Right renal pelvis (tissue), 4 donors: ENCODE measurements at regions not wholly inside any gene's neighbourhood (a gene's known extent, or its start where the extent isn't known, plus 50 kb on each side); places are given as distances from the start of the nearest gene placed in this dataset.
"Not testable (repeated sequence)": the region's sequence is repeated elsewhere in the genome, so short reads cannot be mapped to it uniquely, and the experiment has no call there.

ENCODE experiments used
- DNase-seq, 4 donors: peaks; one replicate each; pipeline ENCODE4 v3.0.0-alpha.2; 2013; ENCODE audit warnings: low read depth in 4 of 4, low spot score in 3 of 4, missing footprints in 1 of 4

DNA sequence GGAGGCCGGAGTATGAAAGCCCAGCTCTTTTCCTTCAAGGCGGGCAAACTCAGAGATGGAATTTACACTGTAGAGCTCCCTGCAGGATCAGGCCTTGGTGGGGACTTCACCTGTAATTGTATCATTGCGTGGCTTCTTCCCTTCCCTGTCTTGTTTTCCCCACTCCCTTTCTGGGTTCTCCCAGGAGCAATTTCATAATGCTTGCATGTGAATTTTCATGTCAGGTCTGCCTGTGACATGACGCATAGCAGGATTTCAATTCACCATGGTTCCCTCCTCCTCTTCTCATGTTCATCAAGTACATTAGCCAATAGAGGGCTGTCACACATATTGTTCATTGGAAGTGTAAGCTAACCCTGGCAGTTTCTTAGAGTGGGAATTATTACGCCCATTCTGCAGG is 197.7 kb downstream of the RPS24 start:
- DNase-seq = no peak

DNA sequence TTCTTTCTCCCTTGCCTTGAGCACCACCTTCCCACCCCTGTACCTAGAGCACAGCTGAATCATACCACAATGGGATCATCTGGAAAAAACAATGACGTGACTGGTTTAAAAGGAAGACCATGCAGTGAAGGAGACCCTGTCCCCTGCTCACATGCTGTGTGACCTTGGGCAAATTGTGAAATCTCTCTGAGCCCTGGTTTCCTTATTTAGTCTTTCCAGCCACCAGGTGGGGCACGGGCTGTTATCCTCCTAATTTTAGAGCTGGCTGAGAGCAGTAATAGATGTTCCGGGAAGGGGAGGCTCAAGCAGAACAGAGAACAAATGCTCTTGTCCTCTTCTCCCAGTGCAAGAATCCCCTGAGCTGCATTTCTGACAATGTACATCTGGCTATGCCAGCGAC is 198.3 kb downstream of the RPS24 start:
- no peak for DNase-seq

DNA sequence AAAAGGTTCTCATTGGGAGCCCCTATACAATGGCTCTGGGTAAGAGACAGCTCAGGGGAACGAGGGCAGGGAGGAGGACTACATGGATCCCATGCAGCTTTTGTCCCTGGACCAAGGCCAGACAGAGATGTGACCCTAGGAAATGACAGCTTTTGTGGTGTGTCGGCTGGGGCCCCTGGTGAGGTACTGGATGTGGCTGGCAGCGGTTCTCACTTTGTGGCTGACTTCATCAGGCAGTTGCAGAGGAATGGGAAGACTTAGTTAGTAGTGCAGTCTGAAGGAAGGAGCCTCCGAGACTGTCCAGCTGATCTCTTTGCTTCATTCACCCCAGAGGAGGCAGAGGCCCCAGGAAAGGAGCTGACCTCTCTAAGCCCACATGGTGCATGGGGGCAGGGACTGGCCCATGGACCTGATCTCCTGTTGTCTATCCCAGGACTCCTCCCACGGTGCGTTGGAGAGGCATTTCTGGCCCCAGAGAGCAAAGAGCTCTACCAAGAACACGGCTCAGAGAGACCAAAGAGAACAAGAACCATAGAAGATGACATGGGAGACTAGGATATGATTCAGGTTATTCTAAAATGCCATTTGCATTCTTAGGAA is 202.9 kb downstream of the RPS24 start:
- DNase-seq = no peak

DNA sequence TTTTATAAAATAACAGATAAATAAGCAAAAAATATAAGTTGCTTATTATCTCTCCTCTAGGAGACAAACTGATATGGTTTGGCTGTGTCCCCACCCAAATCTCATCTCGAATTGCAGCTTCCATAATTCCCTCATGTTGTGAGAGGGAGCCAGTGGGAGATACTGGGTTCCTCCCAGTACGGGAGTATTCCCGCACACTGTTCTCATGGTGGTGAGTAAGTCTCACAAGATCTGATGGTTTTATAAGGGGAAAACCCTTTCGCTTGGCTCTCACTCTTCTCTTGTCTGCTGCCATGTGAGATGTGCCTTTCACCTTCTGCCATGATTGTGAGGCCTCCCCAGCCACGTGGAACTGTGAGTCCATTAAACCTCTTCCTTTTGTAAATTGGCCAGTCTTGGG is 204.3 kb downstream of the RPS24 start:
- not testable (repeated sequence) for DNase-seq

DNA sequence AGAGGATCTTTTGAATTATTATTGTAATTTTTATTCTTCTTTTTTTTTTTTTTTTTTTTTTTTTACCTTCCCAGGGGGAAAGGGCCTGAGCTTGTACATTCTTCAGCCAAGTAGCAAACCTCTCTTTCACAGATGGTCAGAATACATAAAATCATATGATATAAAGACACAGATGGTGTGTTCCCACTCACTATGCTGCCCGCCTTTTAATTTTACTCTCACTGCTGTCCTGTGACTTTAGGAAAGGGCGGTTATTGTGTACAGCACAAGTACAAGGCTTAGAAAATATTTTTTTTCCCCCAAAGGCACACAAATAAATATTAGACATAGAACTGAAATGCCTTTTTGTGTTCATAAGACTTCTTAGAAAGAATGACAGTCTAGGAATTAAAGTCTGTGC is 213.6 kb downstream of the RPS24 start:
- no peak for DNase-seq

DNA sequence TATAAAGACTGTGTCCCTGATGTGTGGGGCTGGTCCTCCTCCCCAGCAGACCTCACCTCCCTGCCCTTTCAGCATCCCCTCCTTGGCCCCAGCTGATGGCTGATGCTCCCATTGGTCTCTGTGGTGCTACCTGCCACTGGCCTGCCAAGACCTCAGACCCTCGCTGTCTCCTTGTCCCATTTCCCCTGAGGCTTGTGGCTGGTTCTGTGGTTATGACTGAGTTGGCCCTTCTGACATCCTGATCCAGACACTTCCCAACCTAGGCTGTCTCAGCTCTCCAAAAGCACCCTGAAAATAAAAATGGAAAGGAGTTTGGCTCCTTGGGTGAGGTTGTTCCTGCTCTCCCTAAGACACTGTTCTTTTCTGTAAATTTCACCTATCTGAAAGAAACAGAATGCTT is 214.2 kb downstream of the RPS24 start:
- no peak for DNase-seq

DNA sequence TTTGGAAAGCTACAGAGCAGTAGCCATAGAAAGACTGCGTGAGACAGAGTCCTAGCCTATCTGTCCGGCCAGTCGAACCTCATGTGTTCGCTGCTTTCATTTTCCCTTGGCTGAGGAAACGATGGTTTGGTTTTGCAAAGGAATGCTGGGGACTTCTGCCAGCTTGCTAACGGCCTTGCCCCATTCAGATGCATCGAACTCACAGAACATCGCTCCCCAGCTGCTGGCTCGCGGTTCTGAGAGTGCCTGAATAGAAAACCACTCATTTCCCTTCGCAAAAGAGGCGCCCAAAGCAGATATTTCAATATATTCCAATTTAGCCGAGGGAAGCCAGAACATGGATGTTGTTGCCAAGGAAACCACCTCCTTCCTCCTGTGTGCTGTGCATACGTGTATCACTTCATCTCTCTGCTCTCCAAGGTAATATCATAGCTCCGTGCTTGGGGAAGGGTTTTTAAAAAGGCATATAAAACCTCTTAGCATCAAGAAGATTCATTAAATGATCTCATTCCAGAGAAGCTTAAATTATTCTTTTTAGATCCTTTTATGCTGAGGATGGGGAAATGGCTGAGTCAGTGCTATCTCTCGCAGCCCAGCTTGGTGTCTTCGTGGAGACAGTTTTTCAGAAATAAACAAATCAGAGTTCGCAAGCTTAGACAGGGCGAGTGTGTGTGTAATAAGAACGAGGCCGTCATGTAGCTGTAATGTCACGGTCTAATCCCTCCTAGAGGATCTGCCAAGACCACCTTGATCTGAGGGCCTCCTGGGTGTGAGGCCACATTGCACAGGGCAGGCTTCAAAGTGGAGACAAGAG is 215.2 kb downstream of the RPS24 start:
- DNase-seq = no peak

DNA sequence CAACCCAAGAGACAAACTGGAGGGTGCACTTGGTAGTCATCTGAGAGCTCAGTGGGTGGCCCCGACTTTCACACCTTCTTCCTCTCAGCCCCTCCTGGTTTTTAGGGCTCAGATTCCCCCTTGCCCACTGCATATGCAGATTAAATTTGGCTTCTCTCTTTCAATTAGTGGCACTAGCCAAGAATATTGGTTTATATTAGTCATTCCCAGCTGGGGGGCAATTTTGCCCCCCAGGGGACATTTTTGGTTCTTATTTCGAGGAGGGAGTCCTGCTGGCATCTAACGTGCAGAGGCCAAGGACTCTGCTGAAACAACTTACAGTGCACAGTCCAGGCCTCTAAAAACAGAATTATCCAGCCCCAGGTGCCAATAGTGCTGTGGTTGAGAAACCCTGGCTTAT is 216.0 kb downstream of the RPS24 start:
- DNase-seq = no peak

DNA sequence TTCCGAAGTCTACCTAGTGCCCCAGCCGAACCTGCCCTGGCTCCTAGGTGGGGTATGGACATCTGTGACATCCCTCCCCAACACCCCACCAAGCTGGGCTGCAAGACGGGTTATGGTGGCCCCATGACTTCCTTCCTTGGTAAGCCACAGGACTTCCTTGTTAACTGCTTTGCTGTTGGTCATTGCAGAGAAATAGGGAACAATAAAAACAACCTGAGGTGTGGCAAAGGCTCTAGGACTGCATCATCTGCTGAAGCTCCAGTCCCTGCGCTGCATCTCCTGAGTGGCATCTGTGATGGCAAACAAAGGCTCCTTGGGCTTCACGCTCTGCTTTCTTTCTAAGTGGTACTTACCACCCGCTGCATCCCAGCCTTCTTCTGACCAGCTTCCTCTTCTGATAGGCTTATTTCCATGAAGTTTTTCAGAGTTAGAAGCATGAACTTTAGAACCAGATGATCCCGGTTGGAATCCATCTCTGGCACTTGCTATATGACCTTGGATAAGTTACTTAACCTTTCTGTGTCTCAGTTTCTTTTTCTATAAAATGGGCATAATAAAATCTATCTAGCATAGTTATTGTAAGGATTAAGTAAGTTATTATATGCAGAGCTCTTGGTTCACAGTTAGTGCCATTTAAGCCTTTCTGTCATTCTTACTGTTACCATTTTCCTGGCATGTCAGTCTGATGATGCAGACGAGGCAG is 216.8 kb downstream of the RPS24 start:
- DNase-seq = no peak

DNA sequence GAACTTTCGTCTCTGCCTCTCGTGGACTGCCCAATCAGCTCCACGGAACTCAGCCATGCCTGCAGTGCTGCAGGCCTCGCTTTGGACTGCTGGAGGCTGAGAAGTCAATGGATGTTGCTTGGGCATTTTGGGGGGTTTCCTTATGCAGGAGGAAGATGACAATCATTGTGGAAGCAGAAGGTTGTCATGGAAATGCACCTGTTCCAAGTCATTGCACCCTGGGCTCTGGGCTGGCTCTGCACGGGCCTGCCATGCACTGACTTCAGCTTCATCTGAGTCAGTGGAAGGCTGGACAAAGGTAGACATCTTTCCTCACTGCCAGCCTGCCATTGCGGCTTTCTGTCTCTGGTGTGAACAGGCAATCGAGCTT is 217.3 kb downstream of the RPS24 start:
- no peak for DNase-seq

DNA sequence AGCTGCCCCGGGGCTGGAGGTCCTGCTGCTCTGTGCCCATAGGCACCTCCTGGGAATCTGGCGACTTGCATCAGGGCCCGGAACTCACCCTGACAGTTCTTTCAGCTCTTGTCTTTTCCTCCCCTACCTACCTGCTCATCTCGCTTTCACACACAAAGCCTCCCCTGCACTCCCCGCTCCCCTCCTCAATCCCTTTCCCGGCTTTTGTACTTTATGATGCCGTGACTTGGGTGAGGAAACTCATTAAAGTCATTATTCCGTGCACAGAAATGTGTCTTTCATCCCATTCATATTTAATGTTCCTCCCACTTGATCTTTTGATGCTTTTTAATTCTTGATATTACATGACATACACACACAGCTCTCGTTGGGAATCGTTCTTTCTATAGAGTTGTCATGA is 218.6 kb downstream of the RPS24 start:
- DNase-seq = no peak

DNA sequence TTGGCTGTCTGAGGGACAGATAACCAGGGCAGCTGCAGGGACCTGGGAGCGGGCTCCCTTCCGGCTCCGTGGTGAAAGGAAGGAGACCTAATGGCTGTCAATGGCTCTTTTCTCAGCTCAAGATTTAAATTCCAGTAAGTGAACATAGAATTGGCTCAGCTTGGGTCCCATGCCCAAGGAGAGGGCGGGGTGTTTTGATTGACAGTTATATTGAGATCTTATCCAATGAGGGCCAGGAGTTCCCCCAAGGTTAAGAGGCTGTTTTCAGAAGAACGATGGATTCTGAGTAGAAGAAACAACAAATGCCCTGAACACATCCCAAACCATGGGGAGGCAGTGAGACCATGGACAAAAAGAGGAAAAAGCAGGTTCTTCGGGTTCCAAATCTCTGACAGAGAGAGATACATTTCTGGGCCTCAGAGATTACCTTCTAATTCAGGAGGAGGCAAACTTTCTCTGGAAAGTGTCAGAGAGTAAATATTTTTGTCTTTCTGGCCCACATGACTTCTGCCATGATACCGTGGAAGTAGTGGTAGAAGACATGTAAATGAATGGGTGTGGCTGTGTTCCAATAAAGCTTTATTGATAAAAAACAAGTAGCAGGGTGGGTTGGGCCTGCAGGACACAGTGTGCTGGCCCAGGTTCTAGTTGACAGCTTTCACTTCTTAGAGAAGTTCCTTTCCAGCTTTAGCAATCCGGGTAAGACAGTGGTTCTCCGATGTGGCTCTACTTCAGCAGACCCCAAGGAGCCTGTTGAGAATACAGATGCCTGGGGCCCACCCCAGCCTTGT is 219.6 kb downstream of the RPS24 start:
- DNase-seq = no peak

DNA sequence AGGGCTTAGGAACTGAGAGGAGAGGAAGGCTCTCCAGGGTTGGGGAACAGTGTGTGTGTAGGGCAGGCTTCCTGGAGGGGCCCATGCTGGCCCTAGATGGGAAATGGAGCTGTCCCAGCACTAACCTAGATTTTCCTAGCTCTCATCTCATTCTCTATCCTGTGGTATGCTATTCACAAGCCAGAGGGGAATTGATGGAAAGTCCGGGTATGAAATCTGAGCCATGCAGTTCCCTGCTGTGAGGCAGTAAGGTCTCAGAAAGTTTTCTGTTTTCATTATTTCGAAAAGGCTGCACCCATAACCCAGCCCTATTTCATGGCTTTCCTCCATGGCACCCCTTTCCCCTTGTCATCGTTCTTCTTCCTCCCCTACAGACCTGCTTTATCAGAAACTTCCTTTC is 220.3 kb downstream of the RPS24 start:
- no peak for DNase-seq

DNA sequence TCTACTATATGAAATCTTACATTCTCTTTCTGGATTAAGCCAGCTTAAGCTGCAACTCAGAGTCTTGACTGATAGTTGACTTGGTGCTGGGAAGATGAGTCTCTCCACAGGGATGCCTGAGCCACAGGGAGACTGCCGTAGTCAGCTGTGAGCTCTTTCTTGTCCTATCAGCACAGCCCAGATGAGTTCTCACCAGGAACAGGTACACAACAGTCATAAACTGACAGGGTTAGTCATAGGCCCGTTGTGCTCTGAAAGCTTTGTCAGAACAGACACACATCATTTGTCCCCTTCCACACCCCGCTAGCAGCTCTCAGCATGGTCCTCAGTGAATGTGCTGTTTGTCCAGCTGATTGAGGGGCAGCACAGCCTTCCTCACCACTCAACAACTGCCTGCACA is 221.6 kb downstream of the RPS24 start:
- no peak for DNase-seq

DNA sequence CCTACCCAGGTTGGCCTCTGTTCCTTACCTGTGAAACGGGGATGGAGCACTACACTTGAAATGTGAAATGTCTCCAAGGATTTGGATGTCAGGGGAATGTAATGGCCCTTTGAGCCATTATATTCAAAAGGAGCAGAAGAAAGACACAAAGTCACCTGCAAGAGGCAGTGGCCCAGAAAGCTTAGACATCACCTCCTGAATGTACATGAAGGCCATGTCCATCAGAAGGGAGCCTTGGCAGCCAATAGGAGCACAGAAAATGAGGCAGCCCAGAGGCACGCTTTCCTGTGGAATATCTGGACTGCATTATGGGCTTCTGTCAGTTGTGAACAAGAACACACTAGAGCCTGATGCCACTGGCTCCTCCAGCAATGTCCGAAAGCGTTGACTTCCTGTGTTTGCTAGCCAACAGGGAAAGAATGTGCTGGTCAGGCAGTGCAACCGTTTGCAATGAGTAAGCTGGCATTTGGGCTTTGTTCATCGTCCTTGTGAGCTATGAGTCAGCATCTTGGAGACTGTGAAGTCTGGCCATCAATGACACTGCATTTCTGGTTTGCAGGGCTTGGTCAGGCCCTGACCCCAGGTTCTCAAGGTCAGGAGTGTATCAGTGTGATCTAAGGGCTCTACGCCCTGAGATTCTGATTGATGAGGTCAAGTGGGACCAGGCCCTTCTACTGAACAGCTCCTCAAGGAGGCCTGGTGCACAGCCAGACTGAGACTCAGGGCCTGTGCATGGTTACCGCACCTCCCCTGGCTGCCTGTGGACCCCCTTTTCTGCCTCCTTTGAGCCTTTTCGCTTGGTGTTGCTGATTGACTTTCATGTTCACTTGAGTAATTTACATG is 222.4 kb downstream of the RPS24 start:
- DNase-seq = no peak

DNA sequence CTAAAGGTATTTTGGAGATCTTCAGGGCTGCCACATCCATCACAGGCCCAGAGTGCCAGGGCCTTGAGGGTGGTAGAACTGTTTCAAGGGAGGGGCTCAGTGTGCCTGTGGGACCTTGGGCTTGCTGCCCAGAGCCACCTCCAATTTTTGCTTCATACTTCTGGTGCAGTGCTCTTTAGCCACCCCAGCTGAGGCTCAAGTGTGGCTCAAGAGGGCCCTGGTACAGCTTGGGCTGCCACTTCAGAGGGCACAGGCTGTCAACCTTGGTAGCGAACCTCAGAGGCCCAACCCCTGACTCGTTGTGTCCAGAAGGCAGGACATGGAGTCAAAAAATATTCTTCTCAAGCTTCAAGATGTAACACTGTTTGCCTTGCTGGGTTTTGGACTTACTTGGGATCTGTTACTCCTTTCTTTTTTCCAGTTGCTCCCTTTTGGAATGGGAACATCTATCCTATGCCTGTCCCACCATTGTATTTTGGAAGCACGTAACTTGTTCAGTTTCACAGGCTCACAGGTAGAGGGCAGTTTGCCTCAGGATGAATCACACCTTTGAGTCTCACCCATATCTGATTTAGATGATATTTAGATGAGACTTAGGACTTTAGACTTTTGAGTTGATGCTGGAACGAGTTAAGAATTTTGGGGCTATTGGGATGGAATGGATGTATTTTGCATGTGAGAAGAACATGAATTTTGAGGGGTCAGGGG is 224.8 kb downstream of the RPS24 start:
- DNase-seq = no peak

DNA sequence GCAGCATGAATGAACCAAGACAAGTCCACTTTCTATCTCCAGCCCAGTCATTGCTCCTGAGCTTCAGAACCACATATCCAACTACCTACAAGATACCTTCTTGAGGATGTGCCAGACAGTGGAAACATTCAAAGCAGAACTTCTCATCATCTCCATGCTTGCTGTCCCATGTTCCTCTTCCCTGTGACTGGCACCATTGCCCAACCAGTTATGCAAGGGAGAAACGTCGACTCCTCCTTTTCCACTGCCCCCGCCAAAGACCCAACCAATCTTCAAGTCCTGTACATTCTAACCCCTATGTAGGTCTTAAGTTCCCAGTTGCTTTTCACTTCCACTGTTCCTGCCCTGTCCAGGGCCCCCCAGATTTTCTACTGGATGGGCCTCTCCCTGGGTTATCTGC is 225.7 kb downstream of the RPS24 start:
- no peak for DNase-seq

DNA sequence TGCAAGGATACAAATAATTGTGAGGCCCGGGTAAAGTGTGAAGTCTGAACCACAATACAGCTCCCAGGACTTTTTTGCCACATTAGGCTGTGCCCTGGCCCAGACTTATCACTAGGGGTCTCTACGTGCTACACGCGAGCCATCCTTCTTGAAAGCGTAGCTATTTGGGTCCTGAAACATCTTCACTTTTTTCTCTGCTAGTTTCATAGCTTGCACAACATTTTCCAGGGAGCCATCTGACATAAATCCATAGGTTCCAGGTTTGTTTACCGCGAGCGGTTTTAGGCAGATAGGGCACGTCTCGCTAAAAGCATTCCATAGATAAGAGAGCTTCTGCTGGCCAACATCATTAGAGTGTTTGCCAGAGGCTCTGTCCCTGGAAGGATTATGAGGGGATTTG is 226.5 kb downstream of the RPS24 start:
- DNase-seq = no peak

DNA sequence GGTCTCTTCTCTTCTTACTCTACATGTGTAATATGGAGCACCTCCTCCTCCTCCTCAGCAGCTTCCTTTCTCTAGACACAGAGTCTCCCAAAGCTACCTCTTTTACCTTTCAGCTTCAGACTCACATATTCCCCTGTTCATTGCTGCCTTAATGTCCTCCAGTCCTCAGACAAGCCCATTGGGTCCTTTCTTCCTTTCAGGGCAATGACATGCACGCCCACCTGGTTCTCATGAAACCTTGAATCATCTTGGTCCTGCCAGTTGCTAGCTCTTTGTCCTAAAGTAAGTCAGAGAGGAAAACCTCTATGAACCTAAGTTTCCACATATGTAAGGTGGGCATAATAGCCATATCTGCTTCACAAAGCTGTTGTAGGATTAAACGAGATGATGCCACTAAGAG is 227.0 kb downstream of the RPS24 start:
- DNase-seq = no peak

DNA sequence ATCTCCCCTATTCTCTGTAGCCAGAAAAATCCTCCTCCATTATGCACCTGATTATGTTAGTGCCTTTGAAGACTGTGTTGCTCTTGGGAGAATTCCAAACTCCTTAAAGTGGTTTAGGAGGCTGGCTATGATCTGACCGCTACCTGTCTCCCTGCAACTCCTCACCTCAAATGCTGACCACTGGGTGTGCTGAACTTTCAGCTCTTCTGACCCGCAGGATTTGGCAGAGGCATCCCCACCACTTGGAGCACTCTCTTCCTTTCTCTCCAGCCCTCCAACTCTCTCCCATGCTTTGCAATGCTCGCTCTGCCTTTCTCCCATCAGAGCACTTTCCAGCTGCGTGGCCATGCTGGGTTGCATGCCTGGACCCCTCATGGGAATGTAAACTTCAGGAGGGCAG is 227.6 kb downstream of the RPS24 start:
- DNase-seq = no peak
